ENCODE measurements at regions not wholly inside any gene's neighbourhood (a gene's known extent, or its start where the extent isn't known, plus 50 kb on each side); places are given as distances from the start of the nearest gene placed in this dataset.

GRCh38 chr5:60510663-60511062 lies 189.3 kb downstream of the DEPDC1B start:
- H3K4me3 ChIP-seq: no peak overlapping the region
- H3K9me3 ChIP-seq: no peaks in the 10 kb centered on the region
- WGBS: 62% methylated on average over 3 of the region's 3 CpGs
- no peak overlapping the region for H3K27ac ChIP-seq (replicated peaks in 1 of 4)
- TF ChIP-seq CTCF (IDR thresholded peaks at IDR 0.05): no peak
- no peak for TF ChIP-seq POLR2A (IDR thresholded peaks at IDR 0.05; ENCODE audit: low read depth)
- no peak for TF ChIP-seq POLR2AphosphoS5 (IDR thresholded peaks at IDR 0.05)
- no peak for TF ChIP-seq EP300 (IDR thresholded peaks at IDR 0.05)
- H3K36me3 ChIP-seq: no peaks in the 10 kb centered on the region
- no peaks in the 10 kb centered on the region for H3K27me3 ChIP-seq
- intact Hi-C loops (cut with DNase I): no loop called here
- no peak for DNase-seq (ENCODE audit: extremely low spot score)
- H3K4me1 ChIP-seq: peaks cover 0 to 52% (median 46%) of the 10 kb centered on the region in 4 donors

- peak overlapping the region; percentile 3 to 41 (median 14) for H3K27ac ChIP-seq (replicated peaks in 1 of 4)
- H3K27me3 ChIP-seq: no peaks in the 10 kb centered on the region
- intact Hi-C loops (cut with DNase I): no loop called here
- no peak for DNase-seq (ENCODE audit: extremely low spot score)
- H3K4me1 ChIP-seq: peaks cover 0 to 56% (median 51%) of the 10 kb centered on the region in 4 donors
- H3K4me3 ChIP-seq: no peak overlapping the region
- no peaks in the 10 kb centered on the region for H3K9me3 ChIP-seq
- no peaks in the 10 kb centered on the region for H3K36me3 ChIP-seq
- no peak for TF ChIP-seq POLR2AphosphoS5 (IDR thresholded peaks at IDR 0.05)
- TF ChIP-seq CTCF (IDR thresholded peaks at IDR 0.05): no peak
- TF ChIP-seq POLR2A (IDR thresholded peaks at IDR 0.05; ENCODE audit: low read depth): no peak
- no peak for TF ChIP-seq EP300 (IDR thresholded peaks at IDR 0.05)
- WGBS: 73% methylated on average over 3 of the region's 3 CpGs
Observed at GRCh38 chr5:60510049-60510448, 189.9 kb downstream of the DEPDC1B start.

- no peak overlapping the region for H3K4me3 ChIP-seq
- intact Hi-C loops (cut with DNase I): no loop called here
- TF ChIP-seq POLR2A (IDR thresholded peaks at IDR 0.05; ENCODE audit: low read depth): no peak
- no peak for TF ChIP-seq POLR2AphosphoS5 (IDR thresholded peaks at IDR 0.05)
- no peak for TF ChIP-seq CTCF (IDR thresholded peaks at IDR 0.05)
- no peak for TF ChIP-seq EP300 (IDR thresholded peaks at IDR 0.05)
- 89% methylated on average over 2 of the region's 2 CpGs for WGBS
- no peak for DNase-seq (ENCODE audit: extremely low spot score)
- peak overlapping the region in 3 of 4 donors; percentile 4 to 41 (median 23) for H3K27ac ChIP-seq (replicated peaks in 1 of 4)
- H3K36me3 ChIP-seq: no peaks in the 10 kb centered on the region
- no peaks in the 10 kb centered on the region for H3K27me3 ChIP-seq
- no peaks in the 10 kb centered on the region for H3K9me3 ChIP-seq
- peaks cover 3 to 57% (median 50%) of the 10 kb centered on the region in 4 donors for H3K4me1 ChIP-seq
Observed at GRCh38 chr5:60509519-60509918, 190.4 kb downstream of the DEPDC1B start.

GRCh38 chr5:60507687-60508086 lies 192.3 kb downstream of the DEPDC1B start:
- H3K27ac ChIP-seq (replicated peaks in 1 of 4): peak overlapping the region; percentile 57 to 62 (median 58)
- H3K9me3 ChIP-seq: no peaks in the 10 kb centered on the region
- no peaks in the 10 kb centered on the region for H3K27me3 ChIP-seq
- no peak for DNase-seq (ENCODE audit: extremely low spot score)
- H3K4me1 ChIP-seq: peaks cover 5 to 74% (median 56%) of the 10 kb centered on the region in 4 donors
- TF ChIP-seq POLR2A (IDR thresholded peaks at IDR 0.05; ENCODE audit: low read depth) (no peak), POLR2AphosphoS5 (IDR thresholded peaks at IDR 0.05) (no peak), EP300 (IDR thresholded peaks at IDR 0.05) (no peak), CTCF (IDR thresholded peaks at IDR 0.05) (no peak)
- intact Hi-C loops (cut with DNase I): no loop called here
- no peak overlapping the region for H3K4me3 ChIP-seq
- WGBS: 41% methylated on average over 3 of the region's 3 CpGs
- H3K36me3 ChIP-seq: no peaks in the 10 kb centered on the region
